Esophagus squamous epithelium (tissue), 4 donors: ENCODE measurements at regions not wholly inside any gene's neighbourhood (a gene's known extent, or its start where the extent isn't known, plus 50 kb on each side); places are given as distances from the start of the nearest gene placed in this dataset.
"Not testable (repeated sequence)": the region's sequence is repeated elsewhere in the genome, so short reads cannot be mapped to it uniquely, and the experiment has no call there.

Experiments
- POLR2A ChIP-seq, 4 donors: fragments of 450-650 bp; IDR thresholded peaks; one replicate each; pipeline ENCODE4 v1.6.1; 2017; ENCODE audit warnings: antibody characterized with exemption in 4 of 4, mild to moderate bottlenecking in 4 of 4, moderate library complexity in 3 of 4
- TF ChIP-seq, protein P1 (sequence below), 6 experiments: fragments of 450-650 bp in 4 of 6; fragments of 200-600 bp in 2 of 6; sonication (generic) in 2 of 6; IDR thresholded peaks; one replicate each; pipeline ENCODE4 v1.5.1; 2016 to 2019; ENCODE audit warnings: antibody characterized with exemption in 6 of 6, mild to moderate bottlenecking in 4 of 6, moderate library complexity in 4 of 6

DNA sequence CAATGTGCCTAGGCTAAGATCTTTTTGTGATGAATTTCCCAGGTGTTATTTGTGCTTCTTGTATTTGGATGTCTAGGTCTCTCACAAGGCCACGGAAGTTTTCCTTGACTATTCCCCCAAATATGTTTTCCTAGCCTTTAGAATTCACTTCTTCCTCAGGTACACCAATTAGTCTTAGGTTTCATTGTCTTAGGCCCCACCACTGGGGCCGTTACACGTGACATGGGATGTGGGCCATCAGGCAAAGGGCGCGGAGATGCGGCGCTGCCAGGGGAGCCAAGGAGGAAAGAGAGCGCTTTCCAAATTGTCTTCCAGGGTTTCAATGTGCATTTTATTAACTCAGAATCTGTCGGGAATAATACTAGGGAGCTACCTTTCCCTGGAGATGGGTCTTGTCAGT is 1653.3 kb downstream of the SPATA31A7 start:
- TF ChIP-seq, protein P1, sequence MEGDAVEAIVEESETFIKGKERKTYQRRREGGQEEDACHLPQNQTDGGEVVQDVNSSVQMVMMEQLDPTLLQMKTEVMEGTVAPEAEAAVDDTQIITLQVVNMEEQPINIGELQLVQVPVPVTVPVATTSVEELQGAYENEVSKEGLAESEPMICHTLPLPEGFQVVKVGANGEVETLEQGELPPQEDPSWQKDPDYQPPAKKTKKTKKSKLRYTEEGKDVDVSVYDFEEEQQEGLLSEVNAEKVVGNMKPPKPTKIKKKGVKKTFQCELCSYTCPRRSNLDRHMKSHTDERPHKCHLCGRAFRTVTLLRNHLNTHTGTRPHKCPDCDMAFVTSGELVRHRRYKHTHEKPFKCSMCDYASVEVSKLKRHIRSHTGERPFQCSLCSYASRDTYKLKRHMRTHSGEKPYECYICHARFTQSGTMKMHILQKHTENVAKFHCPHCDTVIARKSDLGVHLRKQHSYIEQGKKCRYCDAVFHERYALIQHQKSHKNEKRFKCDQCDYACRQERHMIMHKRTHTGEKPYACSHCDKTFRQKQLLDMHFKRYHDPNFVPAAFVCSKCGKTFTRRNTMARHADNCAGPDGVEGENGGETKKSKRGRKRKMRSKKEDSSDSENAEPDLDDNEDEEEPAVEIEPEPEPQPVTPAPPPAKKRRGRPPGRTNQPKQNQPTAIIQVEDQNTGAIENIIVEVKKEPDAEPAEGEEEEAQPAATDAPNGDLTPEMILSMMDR (IDR thresholded peaks at IDR 0.05), result not testable (repeated sequence)
- TF ChIP-seq POLR2A (IDR thresholded peaks at IDR 0.05), result not testable (repeated sequence)
